GM19023 (cell line): ENCODE measurements at regions not wholly inside any gene's neighbourhood (a gene's known extent, or its start where the extent isn't known, plus 50 kb on each side); places are given as distances from the start of the nearest gene placed in this dataset.
"Not testable (repeated sequence)": the region's sequence is repeated elsewhere in the genome, so short reads cannot be mapped to it uniquely, and the experiment has no call there.

Source experiments
- ATAC-seq: cut with Tn5 transposase; IDR thresholded peaks from one replicate; pipeline ENCODE4 v1.9.1; 2021; ENCODE audit warnings: mild to moderate bottlenecking, moderate library complexity; ENCODE audit not compliant: unreplicated experiment

GRCh38 chr4:100042235-100042634 lies 92.2 kb upstream of the H2AZ1 start:
- no peak for ATAC-seq

DNA sequence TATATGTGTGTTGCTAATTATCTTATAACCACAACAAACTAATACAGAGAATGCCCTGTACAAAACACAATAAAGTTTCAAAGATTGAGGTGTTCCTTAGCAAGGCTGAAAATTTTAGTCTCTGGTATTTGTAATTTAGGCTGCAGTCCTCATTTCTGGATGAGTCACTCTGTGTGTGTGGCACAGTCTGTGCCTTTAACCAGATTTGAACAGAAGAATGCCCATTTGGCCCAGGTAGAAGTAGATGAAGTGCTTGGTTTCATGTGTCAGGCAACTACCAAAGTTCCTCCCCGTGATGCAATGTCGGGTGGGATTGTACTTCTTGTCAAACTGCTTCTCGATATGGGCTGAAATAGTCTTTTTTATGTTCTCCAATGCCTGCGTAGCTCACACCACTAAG lies 91.6 kb upstream of the H2AZ1 start:
- ATAC-seq, result no peak

- no peak for ATAC-seq
Observed at GRCh38 chr4:100034023-100034664, 84.1 kb upstream of the H2AZ1 start.

DNA sequence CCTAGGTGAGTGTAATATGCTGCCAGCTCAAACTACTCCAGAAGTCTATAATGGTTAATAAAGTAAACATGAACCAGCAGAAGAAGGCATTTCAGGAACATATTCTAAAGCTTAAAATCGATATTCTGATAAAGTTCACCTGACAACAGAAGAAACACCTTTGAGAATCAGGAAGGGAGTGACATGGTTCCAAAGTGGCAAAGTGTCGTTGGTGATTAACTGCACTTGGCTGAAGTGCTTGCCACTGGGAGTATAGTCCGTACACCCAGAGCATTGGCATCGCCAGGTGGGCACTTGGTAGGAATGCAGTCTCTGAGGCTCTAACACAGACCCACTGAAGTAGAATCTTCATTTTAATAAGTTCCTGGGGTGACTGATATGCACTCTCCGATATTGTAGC lies 76.0 kb upstream of the H2AZ1 start:
- no peak for ATAC-seq

DNA sequence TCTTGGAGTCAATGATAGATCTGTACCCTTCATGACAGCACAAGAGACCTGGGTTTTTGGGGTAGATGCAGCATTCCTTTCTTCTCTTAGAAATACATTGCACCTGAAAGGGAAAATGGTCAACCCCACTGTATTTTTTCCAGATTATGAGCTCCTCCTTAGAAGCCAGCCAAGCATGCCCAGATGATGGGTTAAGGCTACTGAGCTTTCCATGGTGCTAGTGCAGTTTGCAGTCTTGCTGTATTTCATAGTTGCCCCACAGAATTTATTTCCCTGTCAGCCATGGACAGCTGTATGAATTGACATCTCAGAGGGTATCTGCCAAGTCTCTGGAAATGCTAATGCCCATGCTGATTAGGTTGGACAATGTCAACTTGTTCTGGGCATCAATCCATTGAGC lies 73.7 kb upstream of the H2AZ1 start:
- no peak for ATAC-seq

- no peak for ATAC-seq
Observed at GRCh38 chr4:100022792-100023222, 72.7 kb upstream of the H2AZ1 start.

DNA sequence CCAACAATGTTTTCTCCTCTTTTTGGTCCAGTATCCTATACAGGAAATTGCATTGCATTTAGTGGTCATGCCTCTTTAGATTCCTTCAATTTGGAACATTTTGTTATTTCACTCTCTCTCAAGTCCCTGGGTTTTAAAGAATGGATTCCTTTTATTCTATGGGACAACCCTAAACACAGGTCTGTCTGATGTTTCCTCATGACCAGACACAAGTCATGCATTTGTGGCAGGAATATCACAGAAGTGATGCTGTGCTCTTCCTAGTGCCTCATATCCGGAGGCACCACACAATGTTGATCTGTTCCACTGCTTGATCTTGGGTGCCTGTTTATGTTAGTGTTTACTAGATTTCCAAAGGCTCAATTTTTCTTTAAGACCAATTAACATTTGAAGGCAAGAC lies 69.7 kb upstream of the H2AZ1 start:
- no peak for ATAC-seq

GRCh38 chr4:100017637-100018310 lies 67.7 kb upstream of the H2AZ1 start:
- ATAC-seq, result peak; percentile 69

DNA sequence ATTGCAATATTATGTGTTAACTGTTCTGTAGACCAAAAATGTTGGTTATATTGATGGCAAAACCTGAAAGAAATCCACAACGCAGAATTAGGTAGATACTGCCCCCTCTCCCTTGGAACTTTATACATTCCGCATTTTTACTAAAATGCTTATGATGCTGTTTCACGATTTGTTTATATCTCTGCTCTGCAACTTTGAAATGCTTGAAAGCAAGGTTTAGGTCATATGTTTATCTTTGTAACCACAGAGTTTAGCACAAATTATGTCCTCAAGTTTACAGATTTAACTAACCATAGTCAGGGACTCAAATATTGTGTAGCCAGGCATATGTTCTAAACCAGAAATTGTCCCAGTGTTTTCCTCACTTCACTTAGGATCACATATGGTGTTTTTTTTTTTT lies 66.1 kb upstream of the H2AZ1 start:
- no peak for ATAC-seq

DNA sequence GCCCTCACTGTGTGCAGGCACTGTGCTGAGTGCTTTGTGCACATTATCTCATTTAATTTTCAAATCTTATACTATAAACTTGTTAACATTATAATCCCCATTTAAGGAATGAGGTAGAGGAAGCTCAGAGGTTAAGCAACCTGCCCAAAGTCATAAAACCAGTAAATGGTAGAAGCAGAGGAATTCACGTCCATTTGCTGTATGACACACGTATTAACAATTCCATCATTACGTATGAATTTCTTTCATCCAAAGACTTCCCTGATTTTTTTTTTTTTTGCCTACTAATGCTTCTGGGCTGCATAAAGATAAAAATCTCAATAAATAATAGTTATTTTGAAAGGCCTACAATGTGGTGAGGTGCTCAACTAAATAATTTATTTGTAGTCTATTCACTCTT lies 64.5 kb upstream of the H2AZ1 start:
- ATAC-seq, result no peak

GRCh38 chr4:100009490-100009889 lies 59.4 kb upstream of the H2AZ1 start:
- no peak for ATAC-seq

DNA sequence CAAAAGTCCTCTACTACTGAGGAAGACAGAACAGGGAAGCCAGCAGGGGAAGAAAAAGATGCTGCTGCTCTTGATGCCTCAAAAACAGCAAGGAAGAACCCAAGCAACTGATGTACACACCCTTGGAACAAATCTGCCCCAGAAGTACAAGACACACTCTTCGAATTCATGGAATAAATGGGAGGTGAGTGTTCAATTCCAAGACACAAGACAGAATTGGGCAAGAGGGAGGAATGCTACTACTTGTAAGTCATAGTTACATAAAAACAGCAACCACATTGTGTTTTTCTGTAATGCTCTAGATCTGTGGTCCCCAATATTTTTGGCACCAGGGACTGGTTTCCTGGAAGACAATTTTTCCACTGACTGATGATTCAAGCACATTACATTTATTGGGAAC lies 58.0 kb upstream of the H2AZ1 start:
- ATAC-seq, result no peak

DNA sequence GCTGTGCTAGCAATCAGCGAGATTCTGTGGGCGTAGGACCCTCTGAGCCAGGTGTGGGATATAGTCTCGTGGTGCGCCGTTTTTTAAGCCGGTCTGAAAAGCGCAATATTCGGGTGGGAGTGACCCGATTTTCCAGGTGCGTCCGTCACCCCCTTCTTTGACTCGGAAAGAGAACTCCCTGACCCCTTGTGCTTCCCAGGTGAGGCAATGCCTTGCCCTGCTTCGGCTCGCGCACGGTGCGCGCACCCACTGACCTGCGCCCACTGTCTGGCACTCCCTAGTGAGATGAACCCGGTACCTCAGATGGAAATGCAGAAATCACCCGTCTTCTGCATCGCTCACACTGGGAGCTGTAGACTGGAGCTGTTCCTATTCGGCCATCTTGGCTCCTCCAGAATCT lies 56.1 kb upstream of the H2AZ1 start:
- not testable (repeated sequence) for ATAC-seq
